Upper lobe of right lung (tissue), 1 donor: ENCODE measurements at regions not wholly inside any gene's neighbourhood (a gene's known extent, or its start where the extent isn't known, plus 50 kb on each side); places are given as distances from the start of the nearest gene placed in this dataset.
A peak's percentile ranks its signal among the peaks of the same experiment; 100 is the strongest.

Source experiments
- ATAC-seq: fragments of 200-7000 bp; cut with Tn5 transposase; one replicate; pipeline ENCODE4 v1.9.1; 2020; ENCODE audit warnings: mild to moderate bottlenecking, moderate library complexity
- DNase-seq: peaks from one replicate; pipeline ENCODE4 v3.0.0-alpha.2; 2020
- H3K27ac ChIP-seq: fragments of 200-600 bp; one replicate; pipeline ENCODE4 v1.8.0; 2022
- H3K27me3 ChIP-seq: fragments of 200-600 bp; one replicate; pipeline ENCODE4 v1.8.0; 2022; ENCODE audit warnings: mild to moderate bottlenecking
- H3K36me3 ChIP-seq: fragments of 200-600 bp; one replicate; pipeline ENCODE4 v1.8.0; 2022
- H3K4me1 ChIP-seq: fragments of 200-600 bp; one replicate; pipeline ENCODE4 v1.8.0; 2022
- H3K4me3 ChIP-seq: fragments of 200-600 bp; one replicate; pipeline ENCODE4 v1.8.0; 2022; ENCODE audit warnings: mild to moderate bottlenecking
- H3K9me3 ChIP-seq: fragments of 200-600 bp; one replicate; pipeline ENCODE4 v1.8.0; 2022
- intact Hi-C: fragments of 100-400 bp; cut with DNase I; formaldehyde crosslinking; loops from one replicate; pipeline ENCODE4 v1.11.0; 2022
- TF ChIP-seq, protein P1 (sequence below): fragments of 200-600 bp; IDR thresholded peaks from one replicate; pipeline ENCODE4 v1.8.0; 2022; ENCODE audit warnings: antibody characterized with exemption
- donor health status: DM: no; HTN: yes; CAD: no; lungs with severe emphysema.

DNA sequence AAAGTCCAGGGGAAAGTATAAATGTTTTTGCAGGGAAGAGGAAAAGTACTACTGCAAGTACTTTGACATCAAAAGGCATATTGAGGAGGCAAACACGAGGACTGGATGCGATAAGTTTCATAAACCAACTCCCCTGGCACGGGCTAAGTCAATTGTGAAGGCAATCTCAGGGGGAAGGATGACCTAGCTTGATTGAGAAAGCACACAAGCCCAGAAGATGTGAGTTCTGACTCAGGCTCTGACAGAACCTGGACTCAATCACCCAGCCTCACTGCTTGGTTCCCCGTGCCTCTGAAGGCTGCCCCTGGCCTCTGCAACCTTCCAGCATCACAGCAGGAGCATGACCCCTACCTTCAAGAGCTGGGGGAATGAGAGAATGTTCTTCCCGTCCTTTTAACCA, 93.2 kb upstream of the ZNF438 start:
- TF ChIP-seq, protein P1, sequence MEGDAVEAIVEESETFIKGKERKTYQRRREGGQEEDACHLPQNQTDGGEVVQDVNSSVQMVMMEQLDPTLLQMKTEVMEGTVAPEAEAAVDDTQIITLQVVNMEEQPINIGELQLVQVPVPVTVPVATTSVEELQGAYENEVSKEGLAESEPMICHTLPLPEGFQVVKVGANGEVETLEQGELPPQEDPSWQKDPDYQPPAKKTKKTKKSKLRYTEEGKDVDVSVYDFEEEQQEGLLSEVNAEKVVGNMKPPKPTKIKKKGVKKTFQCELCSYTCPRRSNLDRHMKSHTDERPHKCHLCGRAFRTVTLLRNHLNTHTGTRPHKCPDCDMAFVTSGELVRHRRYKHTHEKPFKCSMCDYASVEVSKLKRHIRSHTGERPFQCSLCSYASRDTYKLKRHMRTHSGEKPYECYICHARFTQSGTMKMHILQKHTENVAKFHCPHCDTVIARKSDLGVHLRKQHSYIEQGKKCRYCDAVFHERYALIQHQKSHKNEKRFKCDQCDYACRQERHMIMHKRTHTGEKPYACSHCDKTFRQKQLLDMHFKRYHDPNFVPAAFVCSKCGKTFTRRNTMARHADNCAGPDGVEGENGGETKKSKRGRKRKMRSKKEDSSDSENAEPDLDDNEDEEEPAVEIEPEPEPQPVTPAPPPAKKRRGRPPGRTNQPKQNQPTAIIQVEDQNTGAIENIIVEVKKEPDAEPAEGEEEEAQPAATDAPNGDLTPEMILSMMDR = no peak
- ATAC-seq = no peak
- no peaks in the 10 kb centered on the region for H3K9me3 ChIP-seq
- no peaks in the 10 kb centered on the region for H3K27me3 ChIP-seq
- intact Hi-C loops = no loop called here
- H3K36me3 ChIP-seq = no peaks in the 10 kb centered on the region
- no peaks in the 10 kb centered on the region for H3K4me1 ChIP-seq
- no peak overlapping the region for H3K27ac ChIP-seq
- DNase-seq = no peak
- H3K4me3 ChIP-seq = no peak overlapping the region

DNA sequence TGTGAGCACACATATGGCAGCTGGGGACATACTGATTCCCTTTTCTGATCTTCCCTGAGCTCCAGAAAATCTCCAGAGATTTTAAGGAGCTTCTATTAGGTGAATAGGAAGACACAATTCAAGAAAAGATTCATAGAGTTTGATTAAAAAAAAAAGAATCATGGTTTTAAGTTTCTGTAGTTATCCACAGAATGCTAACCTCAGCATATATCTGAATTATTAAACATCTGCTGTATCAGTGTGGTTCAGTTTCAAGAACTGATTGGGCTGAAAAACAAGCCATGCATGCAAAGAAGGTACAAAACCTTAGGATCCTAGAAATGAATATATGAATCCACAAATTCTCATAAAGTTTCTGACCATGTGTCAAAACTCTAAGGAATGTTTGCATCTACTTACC, 94.1 kb upstream of the ZNF438 start:
- no peaks in the 10 kb centered on the region for H3K36me3 ChIP-seq
- no peaks in the 10 kb centered on the region for H3K4me1 ChIP-seq
- H3K9me3 ChIP-seq = no peaks in the 10 kb centered on the region
- ATAC-seq = no peak
- no peak overlapping the region for H3K4me3 ChIP-seq
- no peak overlapping the region for H3K27ac ChIP-seq
- TF ChIP-seq, protein P1 = no peak
- DNase-seq = no peak
- intact Hi-C loops = no loop called here
- H3K27me3 ChIP-seq = no peaks in the 10 kb centered on the region

DNA sequence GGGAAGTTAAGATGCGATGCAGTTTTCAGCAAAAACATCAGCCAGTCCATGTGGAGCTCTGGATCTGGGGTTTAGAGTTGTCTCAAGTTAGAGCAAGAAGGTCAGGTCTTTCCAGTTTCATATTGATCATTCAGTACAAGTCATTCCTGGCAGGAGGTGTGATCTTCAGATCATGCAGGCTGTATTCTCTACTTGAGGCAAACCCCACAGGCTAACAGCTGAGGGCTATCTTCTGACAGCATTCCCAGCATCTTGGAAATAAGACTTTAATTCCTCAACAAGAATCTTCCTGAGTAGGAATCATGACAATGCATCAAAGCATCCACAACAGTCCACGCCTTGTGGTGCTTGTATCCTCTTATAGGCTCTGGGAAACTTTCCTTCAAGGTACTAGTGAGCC, 94.9 kb upstream of the ZNF438 start:
- Histone ChIP-seq H3K27me3 (no peaks in the 10 kb centered on the region), H3K27ac (no peak overlapping the region), H3K9me3 (no peaks in the 10 kb centered on the region), H3K36me3 (no peaks in the 10 kb centered on the region), H3K4me3 (no peak overlapping the region), H3K4me1 (no peaks in the 10 kb centered on the region)
- ATAC-seq (no peak), DNase-seq (no peak)
- intact Hi-C loops = no loop called here
- TF ChIP-seq, protein P1 = no peak

DNA sequence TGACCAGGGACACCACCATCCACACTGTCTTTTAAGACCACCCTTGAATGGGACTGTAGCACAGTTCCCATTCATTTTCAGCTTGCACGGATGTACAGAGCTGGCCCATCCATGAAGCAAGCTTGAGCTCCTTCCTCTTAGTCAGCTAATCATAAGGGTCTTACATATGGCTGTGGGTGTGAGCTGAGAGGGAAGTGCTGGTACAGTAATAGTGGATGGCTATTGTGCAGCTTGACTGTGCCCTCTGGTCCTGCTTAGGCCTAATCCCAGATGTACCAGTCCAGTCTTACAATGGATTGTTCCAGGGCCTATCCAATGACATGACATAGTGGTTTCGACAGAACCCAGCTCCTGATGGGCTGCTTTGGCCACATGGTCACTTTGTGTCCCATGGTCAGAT, 96.9 kb upstream of the ZNF438 start:
- Histone ChIP-seq H3K36me3 (no peaks in the 10 kb centered on the region), H3K9me3 (no peaks in the 10 kb centered on the region), H3K27me3 (no peaks in the 10 kb centered on the region), H3K4me1 (peaks cover 6% of the 10 kb centered on the region), H3K27ac (no peak overlapping the region), H3K4me3 (no peak overlapping the region)
- no peak for DNase-seq
- TF ChIP-seq, protein P1 = no peak
- ATAC-seq = peak; percentile 27
- intact Hi-C loops = no loop called here

DNA sequence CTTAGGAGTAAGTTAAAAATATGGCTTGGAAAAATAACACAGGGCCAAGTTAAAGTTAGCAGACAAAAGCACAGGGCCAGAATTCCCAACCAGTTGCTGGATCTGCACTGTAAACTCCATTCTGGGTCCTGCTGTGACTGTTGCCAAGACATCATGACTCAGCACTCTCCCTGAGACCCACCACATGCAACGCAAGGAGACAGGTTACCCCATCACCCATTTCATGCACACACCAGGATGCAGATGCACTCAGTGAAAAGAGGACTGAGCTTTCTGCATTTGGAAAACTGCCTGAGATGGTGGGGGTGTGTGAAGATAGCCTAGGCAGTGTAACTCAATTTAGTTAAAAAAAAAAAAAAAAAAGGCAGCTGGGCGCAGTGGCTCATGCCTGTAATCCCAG, 97.6 kb upstream of the ZNF438 start:
- H3K27ac ChIP-seq = no peak overlapping the region
- no peak for DNase-seq
- no peak overlapping the region for H3K4me3 ChIP-seq
- intact Hi-C loops = no loop called here
- H3K9me3 ChIP-seq = no peaks in the 10 kb centered on the region
- ATAC-seq = no peak
- peaks cover 9% of the 10 kb centered on the region for H3K4me1 ChIP-seq
- TF ChIP-seq, protein P1 = no peak
- H3K36me3 ChIP-seq = no peaks in the 10 kb centered on the region
- no peaks in the 10 kb centered on the region for H3K27me3 ChIP-seq

DNA sequence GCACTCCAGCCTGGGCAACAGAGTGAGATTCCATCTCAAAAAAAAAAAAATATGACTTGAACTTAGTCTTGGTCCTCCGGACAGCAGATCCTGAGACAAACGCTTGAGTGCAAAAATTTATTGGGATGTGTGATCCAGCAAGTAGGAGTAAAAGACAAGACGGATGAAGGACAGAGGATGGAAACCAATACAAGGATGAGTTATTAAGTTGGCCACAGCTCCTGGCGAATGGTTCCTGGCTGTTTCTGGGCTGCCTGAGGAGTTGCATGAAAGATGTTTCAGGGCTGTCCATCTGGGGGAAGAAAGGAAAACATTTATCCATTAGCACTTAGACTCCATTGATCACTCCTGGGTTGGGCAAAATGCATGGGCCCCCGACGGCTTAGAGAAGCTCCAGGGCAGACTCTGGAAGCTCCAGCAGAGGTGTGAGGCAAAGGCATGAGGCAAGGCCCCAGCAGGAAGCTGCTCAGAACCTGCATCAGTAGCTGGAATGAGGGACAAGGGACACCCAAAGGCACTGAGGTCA, 98.3 kb upstream of the ZNF438 start:
- Histone ChIP-seq H3K36me3 (no peaks in the 10 kb centered on the region), H3K4me3 (no peak overlapping the region), H3K27ac (no peak overlapping the region), H3K4me1 (peaks cover 16% of the 10 kb centered on the region), H3K27me3 (no peaks in the 10 kb centered on the region), H3K9me3 (no peaks in the 10 kb centered on the region)
- TF ChIP-seq, protein P1 = no peak
- ATAC-seq = no peak
- intact Hi-C loops = no loop called here
- no peak for DNase-seq
